PC-9 (cell line): ENCODE measurements at regions not wholly inside any gene's neighbourhood (a gene's known extent, or its start where the extent isn't known, plus 50 kb on each side); places are given as distances from the start of the nearest gene placed in this dataset.

Experiments used
- EZH2 ChIP-seq: fragments of 200-600 bp; sonication (generic); IDR thresholded peaks from 2 replicates; pipeline ENCODE4 v1.8.0; 2017; ENCODE audit warnings: antibody characterized with exemption, low read depth
- TF ChIP-seq, protein P1 (sequence below): fragments of 200-600 bp; sonication (generic); conservative IDR thresholded peaks from 2 replicates; pipeline ENCODE4 v1.6.1; 2017; ENCODE audit warnings: mixed run types, antibody characterized with exemption, mild to moderate bottlenecking, moderate library complexity

DNA sequence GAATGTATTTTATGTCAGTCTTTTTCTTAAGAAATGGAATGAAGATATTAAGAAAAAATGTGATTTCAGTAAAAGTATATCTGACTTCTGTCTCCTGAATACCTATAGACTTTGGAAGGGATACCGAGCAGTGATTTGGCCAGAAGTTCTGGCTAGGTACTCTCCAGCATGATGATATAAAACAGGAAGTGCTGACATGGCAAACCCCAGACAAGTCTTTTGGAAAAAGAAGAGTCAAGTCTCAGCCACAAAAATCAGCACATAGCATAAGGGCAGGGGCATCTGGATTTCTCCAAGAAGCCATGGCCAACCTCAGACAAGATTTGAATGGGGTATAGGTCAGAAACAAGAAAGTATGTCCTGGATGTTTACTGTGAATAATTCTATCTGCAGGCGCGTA lies 643.3 kb upstream of the ARRDC4 start:
- TF ChIP-seq, protein P1, sequence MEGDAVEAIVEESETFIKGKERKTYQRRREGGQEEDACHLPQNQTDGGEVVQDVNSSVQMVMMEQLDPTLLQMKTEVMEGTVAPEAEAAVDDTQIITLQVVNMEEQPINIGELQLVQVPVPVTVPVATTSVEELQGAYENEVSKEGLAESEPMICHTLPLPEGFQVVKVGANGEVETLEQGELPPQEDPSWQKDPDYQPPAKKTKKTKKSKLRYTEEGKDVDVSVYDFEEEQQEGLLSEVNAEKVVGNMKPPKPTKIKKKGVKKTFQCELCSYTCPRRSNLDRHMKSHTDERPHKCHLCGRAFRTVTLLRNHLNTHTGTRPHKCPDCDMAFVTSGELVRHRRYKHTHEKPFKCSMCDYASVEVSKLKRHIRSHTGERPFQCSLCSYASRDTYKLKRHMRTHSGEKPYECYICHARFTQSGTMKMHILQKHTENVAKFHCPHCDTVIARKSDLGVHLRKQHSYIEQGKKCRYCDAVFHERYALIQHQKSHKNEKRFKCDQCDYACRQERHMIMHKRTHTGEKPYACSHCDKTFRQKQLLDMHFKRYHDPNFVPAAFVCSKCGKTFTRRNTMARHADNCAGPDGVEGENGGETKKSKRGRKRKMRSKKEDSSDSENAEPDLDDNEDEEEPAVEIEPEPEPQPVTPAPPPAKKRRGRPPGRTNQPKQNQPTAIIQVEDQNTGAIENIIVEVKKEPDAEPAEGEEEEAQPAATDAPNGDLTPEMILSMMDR = no peak
- TF ChIP-seq EZH2 = no peak
